CD4-positive, CD25-positive, alpha-beta regulatory T cell (primary cell): ENCODE measurements at regions not wholly inside any gene's neighbourhood (a gene's known extent, or its start where the extent isn't known, plus 50 kb on each side); places are given as distances from the start of the nearest gene placed in this dataset.

ENCODE experiments used
- ATAC-seq, 2 donors: fragments of 150-1000 bp; cut with Tn5 transposase; one replicate each; pipeline ENCODE4 v1.10.0; 2021; ENCODE audit warnings: low read depth in 2 of 2, moderate number of reproducible peaks in 2 of 2, moderate library complexity in 1 of 2
- DNase-seq, 3 donors: peaks; one replicate each; pipeline versions ENCODE4 v3.0.0 to v3.0.0-alpha.2; 2012 to 2022; ENCODE audit warnings: mixed read lengths in 1 of 3
- H3K27ac ChIP-seq: one replicate; pipeline ENCODE4 v1.7.0; 2013; ENCODE audit warnings: mild to moderate bottlenecking, low read length; ENCODE audit not compliant: insufficient read depth, poor library complexity, severe bottlenecking
- H3K27me3 ChIP-seq: one replicate; pipeline ENCODE4 v1.7.0; 2013; ENCODE audit warnings: low read length; ENCODE audit not compliant: control insufficient read depth, insufficient read depth
- H3K36me3 ChIP-seq: one replicate; pipeline ENCODE4 v1.7.0; 2013; ENCODE audit warnings: mild to moderate bottlenecking, low read length, moderate library complexity; ENCODE audit not compliant: control insufficient read depth, insufficient read depth
- H3K4me1 ChIP-seq: 2 replicates; pipeline ENCODE4 v1.7.0; 2013; ENCODE audit warnings: mild to moderate bottlenecking, low read length; ENCODE audit not compliant: insufficient read depth, control insufficient read depth, poor library complexity, severe bottlenecking
- H3K4me3 ChIP-seq: one replicate; pipeline ENCODE4 v1.7.0; 2013; ENCODE audit warnings: low read depth, mild to moderate bottlenecking, low read length, moderate library complexity
- H3K9me3 ChIP-seq, 2 experiments: 1 replicate in 1 of 2; 2 replicates in 1 of 2; pipeline ENCODE4 v1.7.0; 2013; ENCODE audit warnings: low read length in 2 of 2, mild to moderate bottlenecking in 1 of 2, moderate library complexity in 1 of 2; ENCODE audit not compliant: control insufficient read depth in 2 of 2
- H3K27ac Mint-ChIP-seq, 3 donors: one replicate each; pipeline ENCODE4 v1.8.0; 2020 to 2022; ENCODE audit warnings: mild to moderate bottlenecking in 3 of 3, mixed read lengths in 3 of 3, moderate library complexity in 2 of 3
- H3K27me3 Mint-ChIP-seq: one replicate; pipeline ENCODE4 v1.8.0; 2022; ENCODE audit warnings: mild to moderate bottlenecking, mixed read lengths
- H3K36me3 Mint-ChIP-seq: one replicate; pipeline ENCODE4 v1.8.0; 2020; ENCODE audit warnings: mixed read lengths
- H3K4me1 Mint-ChIP-seq, 4 donors: one replicate each; pipeline ENCODE4 v1.8.0; 2020 to 2022; ENCODE audit warnings: mixed read lengths in 4 of 4, mild to moderate bottlenecking in 1 of 4
- H3K4me3 Mint-ChIP-seq, 4 donors: one replicate each; pipeline ENCODE4 v1.8.0; 2020 to 2022; ENCODE audit warnings: mild to moderate bottlenecking in 4 of 4, mixed read lengths in 4 of 4, moderate library complexity in 3 of 4
- H3K9me3 Mint-ChIP-seq, 7 donors: one replicate each; pipeline ENCODE4 v1.8.0; 2020 to 2022; ENCODE audit warnings: mixed read lengths in 7 of 7, mild to moderate bottlenecking in 3 of 7, moderate library complexity in 2 of 7

DNA sequence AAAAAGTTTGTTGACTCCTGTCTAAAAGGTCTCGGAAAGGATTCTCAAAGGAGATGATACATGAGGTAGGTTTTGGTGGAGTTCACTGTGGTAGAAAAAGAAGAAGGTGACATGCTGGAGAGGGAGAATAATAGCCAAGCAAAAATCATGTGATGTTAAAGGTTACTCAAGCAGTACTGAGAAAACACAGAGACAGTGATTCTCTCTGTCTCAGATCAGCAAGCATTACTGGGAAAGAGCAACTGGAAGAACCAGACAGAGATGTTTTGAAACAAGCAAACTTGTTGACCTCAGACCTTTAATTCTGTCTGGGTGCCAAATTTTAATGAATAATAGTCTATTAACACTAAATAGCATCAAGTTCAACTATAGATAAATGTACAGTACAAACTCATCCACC, 183.5 kb upstream of the PLEKHG7 start:
- Mint-ChIP-seq H3K4me3 (no peak overlapping the region), H3K36me3 (peaks cover 3% of the 10 kb centered on the region), H3K4me1 (peaks cover 3 to 8% (median 6%) of the 10 kb centered on the region in 4 donors), H3K27ac (no peak overlapping the region), H3K27me3 (no peaks in the 10 kb centered on the region), H3K9me3 (peaks cover 0 to 4% (median 2%) of the 10 kb centered on the region in 7 donors)
- no peak for ATAC-seq
- no peak for DNase-seq
- H3K27me3 ChIP-seq: no peaks in the 10 kb centered on the region
- H3K9me3 ChIP-seq: no peaks in the 10 kb centered on the region
- no peaks in the 10 kb centered on the region for H3K36me3 ChIP-seq
- no peak overlapping the region for H3K4me3 ChIP-seq
- no peak overlapping the region for H3K27ac ChIP-seq
- no peaks in the 10 kb centered on the region for H3K4me1 ChIP-seq

DNA sequence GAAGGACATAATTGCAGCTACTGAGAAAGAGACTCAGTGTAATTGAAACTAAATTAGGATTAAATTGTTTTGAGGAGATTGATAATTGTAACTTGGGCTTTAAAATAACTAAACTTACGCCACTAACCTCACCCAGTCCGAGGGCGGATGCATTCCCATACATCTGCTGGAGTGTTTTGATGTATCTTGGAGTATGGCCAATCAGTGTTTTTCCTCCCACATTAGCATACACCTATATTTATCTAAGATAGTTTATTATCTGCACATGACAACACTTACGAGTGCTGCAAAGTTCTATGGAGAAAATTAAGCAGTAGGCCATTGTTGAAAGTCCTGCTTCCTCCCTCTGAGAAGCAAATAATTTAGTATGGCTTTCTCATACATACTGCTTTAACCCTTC, 184.7 kb upstream of the PLEKHG7 start:
- DNase-seq: no peak
- no peak overlapping the region for H3K4me3 Mint-ChIP-seq
- H3K27me3 Mint-ChIP-seq: no peaks in the 10 kb centered on the region
- no peak for ATAC-seq
- peaks cover 2 to 6% (median 6%) of the 10 kb centered on the region in 4 donors for H3K4me1 Mint-ChIP-seq
- Histone ChIP-seq H3K27ac (no peak overlapping the region), H3K4me1 (no peaks in the 10 kb centered on the region), H3K9me3 (no peaks in the 10 kb centered on the region), H3K36me3 (no peaks in the 10 kb centered on the region), H3K27me3 (no peaks in the 10 kb centered on the region), H3K4me3 (no peak overlapping the region)
- H3K27ac Mint-ChIP-seq: no peak overlapping the region
- H3K9me3 Mint-ChIP-seq: peaks cover 0 to 4% (median 2%) of the 10 kb centered on the region in 7 donors
- H3K36me3 Mint-ChIP-seq: peaks cover 3% of the 10 kb centered on the region

DNA sequence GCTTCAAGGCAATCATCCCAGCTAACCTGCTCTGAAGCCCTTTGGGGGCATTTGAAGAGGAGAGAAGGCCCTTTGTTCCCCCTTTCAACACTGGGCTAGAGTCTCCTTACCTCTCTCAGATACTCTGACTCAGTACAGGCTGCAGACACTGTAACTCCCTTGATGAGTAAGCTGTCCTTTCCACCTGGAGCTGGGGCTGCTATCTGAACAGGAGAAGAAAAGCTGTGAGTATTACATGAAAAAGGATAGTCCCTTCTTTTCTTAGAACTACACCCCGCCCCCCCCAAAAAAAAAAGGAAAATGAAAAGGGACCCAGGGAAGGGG, 186.6 kb upstream of the PLEKHG7 start:
- no peak for ATAC-seq
- Mint-ChIP-seq H3K27ac (no peak overlapping the region), H3K36me3 (peaks cover 3% of the 10 kb centered on the region), H3K9me3 (peaks cover 0 to 5% (median 0%) of the 10 kb centered on the region in 7 donors), H3K4me3 (no peak overlapping the region), H3K27me3 (no peaks in the 10 kb centered on the region), H3K4me1 (peaks cover 2 to 6% (median 6%) of the 10 kb centered on the region in 4 donors)
- no peak overlapping the region for H3K27ac ChIP-seq
- no peaks in the 10 kb centered on the region for H3K4me1 ChIP-seq
- H3K36me3 ChIP-seq: no peaks in the 10 kb centered on the region
- DNase-seq: no peak
- H3K27me3 ChIP-seq: no peaks in the 10 kb centered on the region
- no peaks in the 10 kb centered on the region for H3K9me3 ChIP-seq
- H3K4me3 ChIP-seq: no peak overlapping the region

DNA sequence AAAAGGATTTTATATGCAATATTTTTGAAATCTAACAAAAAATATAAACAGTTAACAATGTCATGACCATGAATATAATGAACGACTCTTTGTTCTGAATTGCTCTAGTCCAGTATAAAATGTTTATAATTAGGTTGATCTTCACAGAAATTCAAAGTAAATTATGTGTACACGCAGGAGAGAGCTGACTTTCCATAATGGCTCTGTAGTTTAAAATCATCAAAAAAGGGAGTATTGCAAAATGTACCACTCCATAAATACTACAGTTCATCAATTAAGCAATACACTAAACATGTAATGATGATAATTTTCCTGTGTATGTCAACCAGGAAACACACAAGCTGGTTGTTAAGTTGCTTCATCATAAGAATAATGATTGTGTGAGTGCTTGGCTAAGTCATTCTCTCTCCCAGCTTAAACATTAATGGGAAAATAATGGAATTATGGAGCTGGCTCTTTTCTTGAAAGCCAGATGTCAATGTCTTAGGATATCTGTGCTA, 189.5 kb upstream of the PLEKHG7 start:
- H3K4me3 ChIP-seq: no peak overlapping the region
- H3K9me3 Mint-ChIP-seq: peaks cover 0 to 14% (median 0%) of the 10 kb centered on the region in 7 donors
- peaks cover 0 to 2% (median 0%) of the 10 kb centered on the region in 4 donors for H3K4me1 Mint-ChIP-seq
- H3K27ac Mint-ChIP-seq: no peak overlapping the region
- ATAC-seq (no peak), DNase-seq (no peak)
- H3K9me3 ChIP-seq: no peaks in the 10 kb centered on the region
- H3K4me3 Mint-ChIP-seq: no peak overlapping the region
- H3K27me3 ChIP-seq: no peaks in the 10 kb centered on the region
- no peak overlapping the region for H3K27ac ChIP-seq
- no peaks in the 10 kb centered on the region for H3K36me3 ChIP-seq
- H3K27me3 Mint-ChIP-seq: no peaks in the 10 kb centered on the region
- H3K36me3 Mint-ChIP-seq: no peaks in the 10 kb centered on the region
- no peaks in the 10 kb centered on the region for H3K4me1 ChIP-seq

DNA sequence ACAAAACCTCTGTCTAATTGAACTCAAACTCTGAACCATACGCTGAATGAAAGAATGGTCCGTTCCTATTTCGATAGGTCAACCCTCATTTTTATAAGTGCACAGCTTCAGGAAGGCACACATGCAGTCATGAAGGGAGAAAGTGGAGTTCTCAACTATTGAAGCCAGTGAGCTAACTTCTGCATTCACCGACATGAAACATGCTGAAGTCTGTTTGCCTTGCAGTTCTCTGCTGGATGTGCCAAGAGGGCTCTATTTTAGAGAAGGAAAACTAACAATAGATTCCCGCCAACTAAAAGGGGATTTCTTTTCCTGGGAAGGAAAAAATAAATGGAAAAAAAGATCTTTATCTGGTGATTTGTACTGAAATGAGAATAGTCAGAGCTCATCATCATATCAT, 191.0 kb upstream of the PLEKHG7 start:
- H3K9me3 Mint-ChIP-seq: peaks cover 0 to 14% (median 0%) of the 10 kb centered on the region in 7 donors

DNA sequence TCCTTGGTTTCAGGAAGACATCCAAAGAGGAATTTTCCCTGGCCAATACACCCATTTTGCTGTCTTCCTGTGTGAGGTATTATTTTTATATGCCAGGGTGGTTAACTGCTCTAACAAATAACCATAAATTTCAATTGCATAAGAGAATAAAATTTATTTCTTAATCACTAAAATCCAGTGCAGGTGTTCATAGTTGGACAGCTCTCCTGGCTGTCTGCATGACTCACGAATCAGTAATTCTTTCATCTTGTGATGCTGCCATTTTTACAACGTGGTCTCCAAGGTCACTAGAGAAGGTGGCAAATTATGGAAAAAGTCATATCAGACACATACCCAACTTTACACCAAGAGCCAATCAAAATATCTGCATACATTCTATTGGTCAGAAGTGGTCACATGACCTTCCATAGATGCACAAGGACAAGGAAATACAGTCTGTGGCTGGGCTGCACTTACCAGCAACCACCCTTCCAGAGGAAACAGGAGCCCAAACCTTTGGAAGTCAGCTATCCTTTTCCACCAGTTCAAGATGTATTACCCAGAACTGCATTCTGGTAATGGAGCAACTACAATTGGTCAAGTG, 193.5 kb upstream of the PLEKHG7 start:
- peaks cover 0 to 14% (median 0%) of the 10 kb centered on the region in 7 donors for H3K9me3 Mint-ChIP-seq
- H3K36me3 Mint-ChIP-seq: no peaks in the 10 kb centered on the region
- Histone ChIP-seq H3K4me1 (peaks cover 10% of the 10 kb centered on the region), H3K27me3 (no peaks in the 10 kb centered on the region), H3K27ac (no peak overlapping the region), H3K4me3 (no peak overlapping the region), H3K36me3 (no peaks in the 10 kb centered on the region), H3K9me3 (no peaks in the 10 kb centered on the region)
- H3K27ac Mint-ChIP-seq: no peak overlapping the region
- no peaks in the 10 kb centered on the region for H3K27me3 Mint-ChIP-seq
- no peak for ATAC-seq
- H3K4me3 Mint-ChIP-seq: no peak overlapping the region
- no peak for DNase-seq
- H3K4me1 Mint-ChIP-seq: peaks cover 6 to 17% (median 10%) of the 10 kb centered on the region in 4 donors

More for the DNA sequence above, 191.0 kb upstream of the PLEKHG7 start:
- no peaks in the 10 kb centered on the region for H3K4me1 ChIP-seq
- Mint-ChIP-seq H3K4me3 (no peak overlapping the region), H3K27ac (no peak overlapping the region), H3K4me1 (peaks cover 0 to 2% (median 0%) of the 10 kb centered on the region in 4 donors), H3K27me3 (no peaks in the 10 kb centered on the region), H3K36me3 (no peaks in the 10 kb centered on the region)
- no peak for ATAC-seq
- H3K36me3 ChIP-seq: no peaks in the 10 kb centered on the region
- no peaks in the 10 kb centered on the region for H3K9me3 ChIP-seq
- no peak for DNase-seq
- H3K27me3 ChIP-seq: no peaks in the 10 kb centered on the region
- no peak overlapping the region for H3K4me3 ChIP-seq
- no peak overlapping the region for H3K27ac ChIP-seq

DNA sequence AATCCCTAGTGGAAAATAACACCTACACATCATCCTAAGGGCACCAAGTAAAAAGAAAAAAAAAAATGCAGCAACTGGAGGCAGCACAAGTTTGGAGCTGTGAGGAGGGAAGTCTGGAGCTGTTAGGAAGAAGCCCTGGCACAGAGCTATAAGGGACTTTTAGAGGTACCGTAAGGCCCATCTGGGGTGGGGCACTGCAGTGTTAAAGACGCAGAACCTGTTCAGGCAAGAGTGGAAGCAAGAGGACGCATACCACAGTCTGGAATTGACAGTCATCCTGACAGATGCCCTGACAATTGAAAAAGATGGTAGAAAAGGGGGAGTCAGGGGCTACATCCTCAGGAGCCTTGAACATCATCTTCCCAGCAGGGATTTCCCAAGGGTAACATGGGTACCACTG, 195.9 kb upstream of the PLEKHG7 start:
- Histone ChIP-seq H3K9me3 (no peaks in the 10 kb centered on the region), H3K36me3 (no peaks in the 10 kb centered on the region), H3K27ac (no peak overlapping the region), H3K4me3 (no peak overlapping the region), H3K4me1 (peaks cover 28% of the 10 kb centered on the region), H3K27me3 (no peaks in the 10 kb centered on the region)
- ATAC-seq (no peak), DNase-seq (no peak)
- Mint-ChIP-seq H3K9me3 (peaks cover 0 to 14% (median 0%) of the 10 kb centered on the region in 7 donors), H3K4me3 (peak overlapping the region in 1 of 4 donors; percentile 8), H3K4me1 (peaks cover 13 to 35% (median 26%) of the 10 kb centered on the region in 4 donors), H3K36me3 (no peaks in the 10 kb centered on the region), H3K27ac (peak overlapping the region in 1 of 3 donors; percentile 28), H3K27me3 (no peaks in the 10 kb centered on the region)

DNA sequence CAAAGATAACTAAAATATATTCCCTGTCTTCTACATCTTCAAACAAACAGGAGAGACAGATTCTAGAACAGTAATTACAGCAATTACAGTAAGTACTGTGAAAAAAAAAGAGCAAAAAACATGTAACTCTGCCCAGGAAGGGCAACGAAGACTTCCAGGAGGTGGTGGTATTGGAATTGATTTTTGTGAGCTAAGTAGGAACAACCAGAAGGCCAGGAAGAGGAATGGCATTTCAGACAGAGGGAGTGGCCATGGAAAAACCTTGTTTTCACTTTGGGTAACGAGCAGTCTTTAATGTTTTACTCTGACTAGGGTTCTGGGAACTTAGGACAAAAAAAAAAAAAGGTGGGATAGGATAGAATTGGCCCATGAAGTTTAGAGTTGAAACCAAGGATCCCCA, 196.3 kb upstream of the PLEKHG7 start:
- Histone ChIP-seq H3K36me3 (no peaks in the 10 kb centered on the region), H3K27me3 (no peaks in the 10 kb centered on the region), H3K9me3 (no peaks in the 10 kb centered on the region), H3K27ac (no peak overlapping the region), H3K4me1 (peaks cover 28% of the 10 kb centered on the region), H3K4me3 (no peak overlapping the region)
- Mint-ChIP-seq H3K27me3 (no peaks in the 10 kb centered on the region), H3K36me3 (no peaks in the 10 kb centered on the region), H3K27ac (peak overlapping the region; percentile 28 to 98 (median 94)), H3K4me3 (peak overlapping the region in 1 of 4 donors; percentile 90), H3K4me1 (peaks cover 13 to 38% (median 28%) of the 10 kb centered on the region in 4 donors), H3K9me3 (peaks cover 0 to 14% (median 0%) of the 10 kb centered on the region in 7 donors)
- ATAC-seq (no peak), DNase-seq (no peak)
